ENCODE measurements at regions not wholly inside any gene's neighbourhood (a gene's known extent, or its start where the extent isn't known, plus 50 kb on each side); places are given as distances from the start of the nearest gene placed in this dataset.

DNA sequence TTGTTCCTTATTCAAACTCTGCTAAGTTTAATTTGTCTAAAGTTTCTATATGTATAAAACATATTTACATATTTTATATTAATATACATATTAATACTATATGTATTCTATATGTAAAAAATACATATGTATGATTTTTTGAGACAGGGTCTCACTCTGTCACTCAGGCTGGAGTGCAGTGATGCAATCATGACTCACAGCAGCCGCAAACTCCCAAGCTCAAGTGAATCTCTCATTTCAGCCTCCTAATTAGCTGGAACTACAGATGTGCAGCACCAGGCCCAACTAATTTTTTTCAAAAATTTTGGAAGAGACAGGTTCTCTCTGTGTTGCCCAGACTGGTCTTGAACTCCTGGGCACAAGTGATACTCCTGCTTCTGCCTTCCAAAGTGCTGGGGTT is 684.9 kb downstream of the TRAM1L1 start:
- no peak for DNase-seq

DNA sequence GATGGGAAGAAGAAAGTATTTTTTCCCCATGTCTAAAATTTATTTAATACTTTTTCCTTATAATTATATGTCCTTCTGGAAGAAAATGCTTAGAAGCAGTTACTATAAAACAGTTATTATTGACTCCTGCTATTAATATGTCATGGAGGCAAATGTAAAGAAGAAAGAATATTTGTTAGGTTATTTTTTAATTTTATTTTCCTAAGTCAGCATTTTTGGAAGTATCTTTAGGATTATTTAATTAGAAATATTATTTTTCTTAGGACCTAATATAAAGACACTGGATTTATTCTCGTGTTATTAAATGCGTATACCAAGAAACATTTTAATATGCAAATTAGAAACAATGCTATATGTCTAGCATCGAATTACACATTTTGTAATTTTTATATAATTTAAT is 687.7 kb downstream of the TRAM1L1 start:
- no peak for DNase-seq

DNA sequence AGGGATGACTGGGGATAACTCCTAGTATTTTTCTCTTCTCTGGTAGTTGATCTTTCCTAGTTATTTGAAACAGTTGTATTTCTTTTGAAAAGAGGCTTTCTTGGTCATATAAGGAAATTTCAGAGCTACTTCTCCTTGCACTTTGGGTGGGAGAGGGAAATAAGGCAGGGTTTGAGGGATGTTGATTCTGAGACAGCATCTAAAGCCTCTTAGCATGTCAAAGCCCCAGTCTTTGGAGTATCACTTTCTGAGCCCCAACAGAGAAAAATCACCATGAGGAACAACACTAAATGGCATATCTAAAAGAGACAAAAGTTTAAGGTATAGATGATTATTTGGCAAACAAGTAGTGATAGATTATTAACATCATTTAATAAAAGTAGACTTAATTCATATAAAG is 688.1 kb downstream of the TRAM1L1 start:
- no peak for DNase-seq

DNA sequence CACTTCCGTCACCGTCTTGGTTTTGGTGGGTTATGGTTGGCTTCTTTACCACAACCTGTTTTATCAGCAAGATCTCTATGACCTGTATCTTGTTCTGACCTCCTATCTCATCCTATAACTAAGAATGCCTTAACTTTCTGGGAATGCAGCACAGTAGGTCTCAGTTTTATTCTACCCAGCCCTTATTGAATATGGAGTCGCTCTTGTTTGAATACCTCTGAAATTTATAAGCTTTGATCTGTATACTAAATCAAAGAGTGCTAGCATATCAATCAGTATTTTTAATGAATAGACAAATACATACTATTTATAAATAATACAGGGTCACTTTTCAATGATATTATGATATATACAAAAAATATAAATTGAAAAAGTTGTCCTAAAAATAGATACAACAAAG is 690.0 kb downstream of the TRAM1L1 start:
- DNase-seq, result no peak

DNA sequence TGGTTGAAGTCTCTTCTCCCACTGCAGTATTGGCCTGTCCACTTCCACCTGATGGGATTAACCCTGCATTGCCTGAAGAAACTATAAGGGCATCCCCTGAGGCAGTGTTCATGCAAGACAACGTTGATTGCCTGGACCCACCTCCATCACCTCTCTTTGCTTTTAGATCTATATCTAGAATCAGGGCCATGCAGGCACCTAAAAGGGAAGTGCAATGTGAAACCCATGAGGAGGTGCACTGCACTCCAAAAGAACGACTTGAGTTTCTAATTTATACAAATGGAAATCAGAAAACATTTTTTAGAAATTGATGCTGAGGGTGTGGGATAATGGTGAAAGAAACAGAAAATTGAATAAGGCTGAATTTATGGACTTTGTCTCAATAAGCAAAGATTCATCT is 694.4 kb downstream of the TRAM1L1 start:
- DNase-seq, result no peak

DNA sequence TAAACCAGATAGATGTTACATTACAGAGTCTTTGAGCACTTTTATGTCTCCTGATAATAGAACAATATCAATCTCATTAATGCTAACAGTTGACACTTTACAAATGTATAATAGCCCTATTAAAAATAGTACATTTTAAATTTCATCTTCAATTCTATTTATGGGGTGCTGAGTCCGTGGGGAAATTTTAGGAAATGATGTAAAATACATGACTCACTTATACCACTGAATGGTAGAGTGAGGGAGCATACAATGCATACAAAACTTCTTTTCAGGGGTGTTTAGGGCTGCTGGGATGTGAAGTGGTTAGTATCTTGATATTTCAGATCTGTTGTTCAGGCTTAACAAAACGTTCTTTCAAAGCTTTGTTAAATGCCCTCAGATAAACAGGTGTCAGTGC is 696.2 kb downstream of the TRAM1L1 start:
- no peak for DNase-seq

DNA sequence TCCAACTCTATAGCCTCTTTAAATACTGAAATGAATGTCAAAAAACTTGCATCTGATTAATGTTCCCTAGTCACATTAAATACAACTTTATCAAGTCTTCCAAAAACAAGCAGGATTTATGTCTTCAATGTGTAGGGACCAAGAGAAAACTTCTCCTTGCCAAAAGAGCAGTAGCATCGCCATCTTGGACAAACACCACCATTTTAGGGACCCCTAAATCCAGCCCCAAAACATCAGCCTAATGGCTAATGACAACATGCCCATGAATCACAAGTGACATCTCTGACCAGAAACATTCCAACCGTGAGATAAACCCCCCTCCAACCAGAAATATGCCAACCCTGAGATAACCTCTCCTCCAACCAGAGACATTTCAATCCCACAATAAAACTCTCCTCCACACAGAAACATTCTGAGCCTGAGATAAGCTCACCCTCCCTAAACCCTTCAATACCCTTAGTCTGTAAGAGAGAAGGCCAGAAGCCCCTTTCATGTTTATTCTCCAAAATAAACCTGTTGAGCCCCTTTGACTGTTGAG is 697.4 kb downstream of the TRAM1L1 start:
- no peak for DNase-seq

DNA sequence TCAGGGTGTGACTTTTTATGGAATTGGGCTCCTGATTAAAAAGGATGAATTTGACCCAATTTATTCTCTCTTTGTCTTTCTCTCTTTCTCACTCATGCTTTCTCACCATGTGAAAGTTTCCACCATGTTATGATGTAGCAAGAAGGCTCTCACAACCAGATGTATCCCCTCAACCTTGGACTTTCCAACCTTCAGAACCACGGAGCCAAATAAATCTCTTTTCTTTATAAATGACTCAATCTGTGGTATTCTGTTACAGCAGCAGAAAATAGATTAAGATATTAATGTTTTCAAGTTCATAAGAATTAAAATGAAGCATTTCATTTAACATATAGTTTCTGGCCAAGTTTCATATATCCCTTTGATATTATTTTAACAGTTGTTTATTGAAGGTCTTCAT is 698.5 kb downstream of the TRAM1L1 start:
- DNase-seq, result no peak

DNA sequence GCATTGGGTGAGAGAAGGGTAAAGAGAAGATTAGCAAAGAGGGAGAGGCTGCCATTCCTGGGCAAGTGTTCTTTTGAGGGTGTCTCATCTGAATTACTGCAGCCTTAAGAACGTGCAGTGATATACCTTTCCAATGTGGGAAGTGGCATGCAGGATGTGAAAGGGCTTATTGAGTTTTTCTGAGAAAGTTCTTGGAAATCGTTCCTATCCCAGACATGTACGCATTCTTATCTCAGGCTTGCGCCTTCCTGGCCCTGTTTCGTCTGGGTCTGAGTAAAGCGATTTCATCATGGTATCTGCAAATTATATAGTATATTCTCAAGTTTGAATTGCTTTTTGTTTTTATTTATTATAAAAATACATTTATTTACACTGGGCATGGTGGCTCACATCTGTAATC is 699.8 kb downstream of the TRAM1L1 start:
- DNase-seq, result no peak

DNA sequence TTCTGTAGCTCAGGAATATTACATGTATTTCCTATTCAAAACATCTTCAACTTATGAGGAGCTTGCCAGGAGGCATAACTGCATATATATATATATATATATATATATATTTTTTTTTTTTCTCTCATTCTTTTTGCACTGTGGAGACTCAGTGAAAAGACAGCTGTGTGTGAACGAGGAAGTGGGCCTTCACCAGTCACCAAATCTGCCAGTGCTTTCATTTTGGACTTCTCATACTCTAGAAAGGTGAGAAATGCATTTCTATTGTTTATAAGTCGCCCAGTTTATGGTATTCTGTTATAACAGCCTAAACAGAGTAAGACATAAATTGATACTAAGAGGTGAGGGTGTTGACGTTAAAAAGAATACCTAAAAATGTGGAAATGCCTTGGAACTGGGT is 710.6 kb downstream of the TRAM1L1 start:
- DNase-seq, result no peak

DNA sequence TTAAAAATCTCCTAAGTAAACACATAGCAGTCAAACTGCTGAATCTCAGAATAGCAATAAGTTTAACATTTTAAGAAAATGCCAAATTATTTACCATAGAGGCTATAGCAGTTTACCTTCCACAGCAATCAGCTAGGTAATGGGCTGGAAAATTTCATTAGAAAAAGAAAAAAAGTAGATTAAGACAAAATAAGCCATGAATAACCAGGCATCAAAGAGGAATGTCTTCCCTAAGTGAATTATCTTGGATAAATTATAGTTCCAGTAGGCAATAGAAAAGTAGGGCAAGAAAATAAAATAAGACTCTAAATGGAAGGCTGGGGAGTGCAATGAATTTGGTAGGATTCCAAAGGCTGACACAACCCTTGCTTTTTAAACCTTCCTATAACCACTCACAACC is 722.8 kb downstream of the TRAM1L1 start:
- DNase-seq, result no peak

DNA sequence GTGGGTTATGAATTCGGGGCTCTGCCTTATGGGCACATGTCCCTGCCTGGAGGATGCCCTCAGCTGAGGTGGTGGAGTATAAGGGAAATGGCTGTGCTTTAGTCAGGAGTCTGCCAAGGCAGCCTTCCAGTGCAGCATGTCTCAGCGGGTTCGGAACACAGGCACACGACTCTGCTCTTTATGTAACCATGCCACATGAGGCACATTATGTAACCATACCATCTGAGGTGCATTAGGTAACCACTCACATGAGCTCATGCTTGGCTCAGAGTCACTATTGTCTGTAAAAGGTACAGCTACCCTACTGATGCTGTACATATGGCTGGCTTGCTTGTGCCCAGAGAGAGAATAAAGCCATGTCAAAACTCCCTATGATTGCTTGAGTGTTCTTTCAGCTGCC is 723.6 kb downstream of the TRAM1L1 start:
- peak in 1 of 2 experiments; percentile 10 for DNase-seq

DNA sequence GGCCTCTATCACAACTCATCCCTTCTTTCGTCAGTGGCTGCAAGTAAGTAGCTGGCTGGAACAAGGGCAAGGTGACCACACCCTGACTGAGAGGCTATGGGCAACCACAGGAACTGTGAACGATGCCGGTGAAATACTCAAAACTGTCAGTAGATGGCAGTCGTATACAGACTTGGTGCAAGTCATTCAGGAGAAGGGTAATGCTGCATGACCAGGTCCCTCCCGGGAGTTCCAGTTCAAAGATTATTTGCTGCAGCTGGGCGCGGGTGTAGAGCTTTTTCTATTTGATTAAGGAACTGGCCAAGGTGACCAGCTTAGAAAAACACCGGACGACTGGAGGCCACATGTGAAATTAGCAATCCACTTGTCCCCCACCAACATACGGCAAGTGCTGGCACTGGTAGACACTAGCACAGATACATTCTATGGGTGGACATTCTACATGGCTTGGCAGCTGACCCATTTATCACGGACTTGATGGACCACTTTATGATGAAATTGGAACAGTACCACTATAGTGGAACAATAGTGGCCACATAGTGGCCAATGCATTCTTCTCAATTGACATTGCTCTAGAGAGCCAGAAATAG is 726.6 kb downstream of the TRAM1L1 start:
- DNase-seq, result no peak

DNA sequence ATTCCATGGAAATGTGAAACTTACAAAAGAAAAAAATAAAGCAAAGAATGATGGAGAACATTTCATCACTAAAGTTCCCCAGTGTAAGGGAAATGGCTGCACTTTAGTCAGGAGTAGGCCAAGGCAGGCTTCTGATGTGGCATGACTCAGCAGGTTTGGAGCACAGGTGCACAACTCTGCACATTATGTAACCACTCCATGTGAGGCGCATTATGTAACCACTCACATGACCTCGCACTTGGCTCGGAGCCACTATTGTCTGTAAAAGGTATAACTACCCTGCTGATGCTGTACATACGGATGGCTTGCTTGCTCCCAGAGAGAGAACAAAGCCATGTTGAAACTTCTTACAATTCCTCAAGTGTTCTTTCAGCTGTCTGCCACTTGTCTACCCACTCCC is 727.6 kb downstream of the TRAM1L1 start:
- DNase-seq, result peak in 1 of 2 experiments; percentile 9

DNA sequence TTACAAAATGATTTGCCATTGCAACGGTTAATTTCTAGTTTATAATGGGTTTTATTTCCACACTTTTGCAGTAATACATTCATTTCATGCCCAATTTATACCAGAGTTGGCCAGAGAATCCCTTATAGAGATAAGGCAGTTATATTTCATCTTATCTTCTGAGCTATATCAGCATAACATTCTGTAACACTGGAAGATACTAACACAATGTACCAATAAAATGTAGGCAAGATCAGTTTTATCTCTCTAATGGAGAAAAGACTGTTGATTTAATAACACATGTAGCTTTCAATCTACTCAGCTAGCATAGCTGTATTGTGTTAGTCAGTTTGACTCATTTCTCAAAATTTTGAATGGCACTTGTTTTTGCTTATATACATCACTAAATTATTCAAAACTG is 738.6 kb downstream of the TRAM1L1 start:
- no peak for DNase-seq

DNA sequence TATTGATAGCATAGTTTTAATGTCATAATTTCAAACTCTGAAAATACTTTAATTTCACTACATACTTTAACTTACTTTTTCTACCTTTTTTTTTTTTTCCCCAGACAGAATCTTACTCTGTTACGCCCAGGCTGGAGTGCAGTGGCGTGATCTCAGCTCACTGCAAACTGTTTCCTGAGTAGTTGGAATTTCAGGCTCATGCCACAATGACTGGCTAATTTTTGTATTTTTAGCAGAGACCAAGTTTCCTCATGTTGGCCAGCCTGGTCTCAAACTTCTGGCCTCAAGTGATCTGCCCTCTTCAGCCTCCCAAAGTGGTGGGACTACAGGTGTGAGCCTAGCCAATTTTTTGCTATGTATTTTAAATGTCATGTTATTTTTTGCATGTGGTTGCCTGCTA is 741.6 kb downstream of the TRAM1L1 start:
- DNase-seq, result no peak

DNA sequence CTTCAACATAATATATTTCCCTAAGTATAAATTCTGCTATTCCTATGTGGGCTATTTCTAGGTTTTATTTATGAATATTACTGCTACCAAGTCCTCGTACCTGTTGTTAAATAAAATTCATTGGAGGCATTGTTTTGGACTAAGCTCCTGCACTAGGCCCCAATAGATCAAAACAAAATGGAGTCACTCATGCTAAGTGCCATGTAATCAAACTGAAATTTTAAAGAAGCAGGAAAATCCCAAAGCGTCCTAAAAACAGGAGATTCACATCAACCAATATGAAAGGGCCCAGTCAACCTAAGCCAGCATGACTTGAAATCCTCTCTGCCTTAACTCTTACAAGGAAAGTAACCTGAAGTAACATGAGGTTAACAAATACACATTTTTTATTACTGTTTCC is 743.2 kb downstream of the TRAM1L1 start:
- no peak for DNase-seq

DNA sequence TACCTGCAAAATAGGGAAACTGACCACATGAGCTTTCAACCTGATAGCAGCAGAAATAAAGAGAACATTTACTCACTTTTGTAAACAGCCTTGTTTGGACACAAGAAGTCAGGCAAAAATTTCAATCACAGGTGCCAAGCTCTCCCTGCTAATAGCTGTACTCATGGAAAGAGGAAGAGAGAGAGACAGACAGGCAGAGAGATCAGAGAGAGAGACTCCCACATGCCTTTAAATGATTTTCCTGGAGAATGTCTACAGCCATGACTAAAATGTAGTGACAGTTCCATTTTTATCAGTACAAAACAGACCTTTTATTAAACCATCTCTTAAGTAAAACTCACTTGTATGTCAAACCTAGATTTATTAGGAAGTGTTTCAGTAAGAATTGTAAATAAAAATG is 752.9 kb downstream of the TRAM1L1 start:
- DNase-seq, result no peak

DNA sequence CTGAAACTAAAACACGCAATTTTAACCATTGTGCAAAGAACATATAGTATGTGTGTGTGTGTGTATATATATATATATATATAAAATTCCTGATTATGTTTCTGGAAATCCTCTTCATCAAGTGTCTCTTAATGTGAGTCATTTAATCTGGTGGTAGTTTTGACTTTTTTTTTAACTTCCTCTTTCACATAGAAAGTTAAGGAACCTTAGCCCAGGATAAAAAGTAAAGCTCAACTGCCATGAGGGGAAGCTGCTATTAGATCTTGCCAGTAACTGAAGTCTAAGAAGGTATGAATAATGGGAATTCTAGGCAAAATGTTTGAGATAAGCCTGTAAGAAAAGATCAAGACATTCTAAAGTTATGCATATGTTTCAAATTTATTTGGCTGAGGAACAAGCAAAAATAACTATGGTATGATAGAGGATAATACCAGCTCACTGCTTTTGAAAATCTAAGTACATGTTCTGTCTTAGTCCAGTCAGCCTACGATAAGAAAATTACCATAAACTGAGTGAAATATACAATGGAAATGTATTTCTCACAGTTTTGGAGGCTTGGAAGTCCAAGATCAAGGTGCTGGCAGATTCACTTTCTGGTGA is 757.0 kb downstream of the TRAM1L1 start:
- no peak for DNase-seq

DNA sequence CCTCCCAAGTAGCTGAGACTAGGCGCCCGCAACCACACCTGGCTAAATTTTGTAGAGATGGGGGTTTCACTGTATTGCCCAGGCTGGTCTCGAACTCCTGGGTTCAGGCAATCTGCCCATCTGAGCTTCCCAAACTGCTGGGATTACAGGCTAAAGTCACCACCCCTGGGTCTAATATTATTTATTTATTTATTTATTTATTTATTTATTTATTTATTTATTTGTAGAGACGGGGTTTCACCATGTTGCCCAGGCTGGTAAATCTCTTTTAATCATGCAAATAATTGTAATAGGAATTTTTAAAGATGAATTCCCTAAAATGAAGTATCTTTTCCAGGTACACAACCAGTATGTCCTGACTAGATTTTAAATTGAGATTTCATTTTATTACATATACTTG is 761.8 kb downstream of the TRAM1L1 start:
- no peak for DNase-seq

DNA sequence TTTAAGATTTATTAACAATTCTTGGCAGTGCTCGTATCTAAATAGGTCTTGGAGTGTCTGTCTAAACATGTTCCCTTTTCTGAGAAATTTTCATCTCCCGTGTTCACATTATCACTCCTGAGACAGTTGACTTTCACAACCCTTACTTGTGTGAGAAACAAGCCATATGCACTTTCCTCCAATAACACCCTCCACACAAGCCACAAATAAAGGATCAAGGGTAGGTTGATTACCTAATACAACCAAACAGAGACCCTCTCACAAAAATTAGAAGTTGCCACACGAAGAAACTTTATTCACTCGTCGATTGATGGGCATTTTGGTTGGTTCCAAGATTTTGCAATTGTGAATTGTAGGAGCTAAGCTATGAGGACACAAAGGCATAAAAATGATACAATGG is 763.9 kb downstream of the TRAM1L1 start:
- no peak for DNase-seq

DNA sequence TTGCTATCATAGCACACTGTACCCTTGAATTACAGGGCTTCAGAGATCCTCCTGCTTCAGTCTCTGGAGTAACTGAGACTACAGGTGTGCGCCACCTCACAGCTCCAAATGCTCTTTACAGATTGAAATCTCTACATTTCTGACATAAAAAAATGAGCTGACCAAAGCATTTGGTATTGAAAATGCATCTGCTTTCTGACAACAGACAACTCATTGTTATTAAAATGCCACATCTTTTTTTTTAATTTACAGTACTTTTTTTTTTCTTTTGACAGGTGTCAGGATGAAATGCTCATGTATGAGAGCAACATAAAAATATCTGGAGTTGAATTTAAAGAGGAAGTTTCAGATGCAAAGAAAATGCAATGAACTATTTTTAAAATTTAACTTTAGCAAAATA is 764.5 kb downstream of the TRAM1L1 start:
- no peak for DNase-seq

DNA sequence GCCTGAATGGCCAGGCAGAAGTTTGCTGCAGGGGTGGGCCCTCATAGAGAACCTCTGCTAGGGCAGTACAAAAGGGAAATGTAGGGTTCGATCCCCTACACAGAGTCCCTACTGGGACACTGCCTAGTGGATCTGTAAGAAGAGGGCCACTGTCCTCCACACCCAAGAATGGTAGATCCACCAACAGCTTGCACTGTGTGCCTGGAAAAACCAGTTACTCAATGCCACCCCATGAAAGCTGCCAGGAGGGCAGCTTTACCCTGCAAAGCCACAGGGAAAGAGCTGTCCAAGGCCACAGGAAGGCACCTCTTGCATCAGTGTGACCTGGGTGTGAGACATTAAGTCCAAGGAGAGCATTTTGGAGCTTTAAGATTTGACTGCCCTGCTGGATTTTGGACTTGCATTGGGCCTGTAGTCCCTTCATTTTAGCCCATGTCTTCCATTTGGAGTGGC is 781.6 kb downstream of the TRAM1L1 start:
- DNase-seq, result no peak

DNA sequence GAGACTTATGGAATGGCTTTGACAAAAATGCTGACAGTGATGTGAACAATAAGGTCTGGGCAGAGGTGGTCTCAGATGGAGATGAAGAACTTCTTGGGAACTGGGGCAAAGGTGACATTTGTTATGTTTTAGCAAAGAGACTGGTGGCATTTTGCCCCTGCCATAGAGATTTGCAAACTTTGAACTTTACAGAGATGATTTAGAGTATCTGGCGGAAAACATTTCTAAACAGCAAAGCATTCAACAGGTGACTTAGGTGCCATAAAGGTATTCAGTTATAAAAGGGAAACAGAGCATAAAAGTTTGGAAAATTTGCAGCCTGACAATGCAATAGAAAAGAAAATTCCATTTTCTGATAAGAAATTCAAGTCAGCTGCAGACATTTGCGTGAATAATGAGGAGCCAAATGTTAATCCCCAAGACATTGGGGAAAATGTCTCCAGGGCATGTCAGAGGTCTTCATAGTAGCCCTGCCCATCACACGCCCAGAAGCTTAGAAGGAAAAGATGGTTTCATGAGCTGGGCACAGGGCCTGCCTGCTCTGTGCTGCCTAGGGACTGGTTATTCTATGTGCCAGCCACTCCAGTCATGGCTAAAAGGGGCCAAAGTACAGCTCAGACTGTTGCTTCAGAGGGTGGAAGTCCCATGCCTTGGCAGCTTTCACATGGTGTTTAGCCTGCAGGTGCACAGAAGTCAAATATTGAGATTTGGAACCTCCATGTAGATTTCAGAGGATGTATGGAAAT is 782.2 kb downstream of the TRAM1L1 start:
- DNase-seq, result no peak

All from NCI-H2081 (cell line).